ENCODE measurements at regions not wholly inside any gene's neighbourhood (a gene's known extent, or its start where the extent isn't known, plus 50 kb on each side); places are given as distances from the start of the nearest gene placed in this dataset.

DNA sequence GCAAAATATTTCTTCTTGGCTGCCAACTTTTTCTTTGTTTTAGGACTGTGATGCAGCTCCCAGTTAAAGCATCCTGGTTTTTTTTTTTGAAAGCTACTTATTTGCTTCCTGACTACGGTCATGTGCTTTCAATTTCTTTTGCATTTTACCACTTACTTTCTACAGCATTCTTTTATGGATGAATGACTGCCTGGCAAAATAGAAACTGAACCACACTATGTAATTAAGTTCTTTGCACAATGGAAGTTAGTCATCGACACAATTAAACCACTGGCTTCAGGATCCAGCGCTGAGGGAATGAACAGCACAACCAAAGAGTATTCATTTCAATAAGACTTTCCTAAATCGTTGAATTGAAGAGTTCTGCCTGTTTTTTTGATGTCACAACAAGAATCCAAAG is 82.2 kb upstream of the EPHA3 start:
- no peak for TF ChIP-seq ATF1 (CRISPR knock-in tag; IDR thresholded peaks at IDR 0.05)
- TF ChIP-seq CTCF (IDR thresholded peaks at IDR 0.05) = no peak
- TF ChIP-seq USF1 (CRISPR knock-in tag; IDR thresholded peaks at IDR 0.05) = no peak
- TF ChIP-seq ZNF263 (CRISPR knock-in tag; IDR thresholded peaks at IDR 0.05; ENCODE audit: low read depth) = no peak
- TF ChIP-seq, protein P1, sequence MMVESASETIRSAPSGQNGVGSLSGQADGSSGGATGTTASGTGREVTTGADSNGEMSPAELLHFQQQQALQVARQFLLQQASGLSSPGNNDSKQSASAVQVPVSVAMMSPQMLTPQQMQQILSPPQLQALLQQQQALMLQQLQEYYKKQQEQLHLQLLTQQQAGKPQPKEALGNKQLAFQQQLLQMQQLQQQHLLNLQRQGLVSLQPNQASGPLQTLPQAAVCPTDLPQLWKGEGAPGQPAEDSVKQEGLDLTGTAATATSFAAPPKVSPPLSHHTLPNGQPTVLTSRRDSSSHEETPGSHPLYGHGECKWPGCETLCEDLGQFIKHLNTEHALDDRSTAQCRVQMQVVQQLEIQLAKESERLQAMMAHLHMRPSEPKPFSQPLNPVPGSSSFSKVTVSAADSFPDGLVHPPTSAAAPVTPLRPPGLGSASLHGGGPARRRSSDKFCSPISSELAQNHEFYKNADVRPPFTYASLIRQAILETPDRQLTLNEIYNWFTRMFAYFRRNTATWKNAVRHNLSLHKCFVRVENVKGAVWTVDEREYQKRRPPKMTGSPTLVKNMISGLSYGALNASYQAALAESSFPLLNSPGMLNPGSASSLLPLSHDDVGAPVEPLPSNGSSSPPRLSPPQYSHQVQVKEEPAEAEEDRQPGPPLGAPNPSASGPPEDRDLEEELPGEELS (CRISPR knock-in tag; IDR thresholded peaks at IDR 0.05) = no peak
- TF ChIP-seq ATF2 (CRISPR knock-in tag; IDR thresholded peaks at IDR 0.05; ENCODE audit: borderline replicate concordance, low read depth) = no peak
- TF ChIP-seq CREB1 (CRISPR knock-in tag; IDR thresholded peaks at IDR 0.05) = no peak
- TF ChIP-seq, protein P2, sequence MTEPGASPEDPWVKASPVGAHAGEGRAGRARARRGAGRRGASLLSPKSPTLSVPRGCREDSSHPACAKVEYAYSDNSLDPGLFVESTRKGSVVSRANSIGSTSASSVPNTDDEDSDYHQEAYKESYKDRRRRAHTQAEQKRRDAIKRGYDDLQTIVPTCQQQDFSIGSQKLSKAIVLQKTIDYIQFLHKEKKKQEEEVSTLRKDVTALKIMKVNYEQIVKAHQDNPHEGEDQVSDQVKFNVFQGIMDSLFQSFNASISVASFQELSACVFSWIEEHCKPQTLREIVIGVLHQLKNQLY (CRISPR knock-in tag; IDR thresholded peaks at IDR 0.05) = no peak
- no peak for TF ChIP-seq ATF6 (CRISPR knock-in tag; IDR thresholded peaks at IDR 0.05)
- TF ChIP-seq CBFB (CRISPR knock-in tag; IDR thresholded peaks at IDR 0.05; ENCODE audit: low read depth) = no peak
- no peak for TF ChIP-seq CREM (CRISPR knock-in tag; IDR thresholded peaks at IDR 0.05)
- no peak for TF ChIP-seq ZNF416 (CRISPR knock-in tag; IDR thresholded peaks at IDR 0.05)
- no peak for TF ChIP-seq FOXJ3 (CRISPR knock-in tag; IDR thresholded peaks at IDR 0.05; ENCODE audit: borderline replicate concordance)
- TF ChIP-seq ZNF138 (CRISPR knock-in tag; conservative IDR thresholded peaks at IDR 0.05) = no peak

Data from WTC11 (cell line).